GM19238 (cell line): ENCODE measurements at regions not wholly inside any gene's neighbourhood (a gene's known extent, or its start where the extent isn't known, plus 50 kb on each side); places are given as distances from the start of the nearest gene placed in this dataset.

Source experiments
- DNase-seq: peaks from one replicate; pipeline ENCODE4 v3.0.0; 2011; ENCODE audit warnings: low spot score; ENCODE audit not compliant: insufficient read length

GRCh38 chr14:54343272-54344121, 53.3 kb upstream of the CDKN3 start:
- DNase-seq, result no peak

GRCh38 chr14:54344445-54344844, 52.4 kb upstream of the CDKN3 start:
- no peak for DNase-seq

- DNase-seq, result no peak
These were observed 50.5 kb upstream of the CDKN3 start for GRCh38 chr14:54346257-54346656.
